Erythroblast (primary cell): ENCODE measurements at regions not wholly inside any gene's neighbourhood (a gene's known extent, or its start where the extent isn't known, plus 50 kb on each side); places are given as distances from the start of the nearest gene placed in this dataset.
"Not testable (repeated sequence)": the region's sequence is repeated elsewhere in the genome, so short reads cannot be mapped to it uniquely, and the experiment has no call there.

ENCODE experiments used
- DNase-seq, 2 experiments: peaks; one replicate each; lab custom pipeline; 2025; lab: John Stamatoyannopoulos, UW
- GATA1 ChIP-seq: IDR thresholded peaks from 2 replicates; pipeline ENCODE4 v1.6.1; 2011; ENCODE audit warnings: low read depth, mild to moderate bottlenecking, control low read depth, low read length, moderate library complexity
- POLR2A ChIP-seq: IDR thresholded peaks from 2 replicates; pipeline ENCODE4 v1.6.1; 2011; ENCODE audit warnings: mild to moderate bottlenecking, low read length

GRCh38 chr16:5314377-5314776, 216.8 kb upstream of the EEF2KMT start:
- no peak for DNase-seq
- TF ChIP-seq POLR2A = no peak
- TF ChIP-seq GATA1 = no peak

GRCh38 chr16:5309946-5310611, 212.5 kb upstream of the EEF2KMT start:
- TF ChIP-seq GATA1 (no peak), POLR2A (no peak)
- DNase-seq = no peak

GRCh38 chr16:5305023-5305422, 207.4 kb upstream of the EEF2KMT start:
- no peak for TF ChIP-seq GATA1
- TF ChIP-seq POLR2A = no peak
- DNase-seq = no peak

- no peak for TF ChIP-seq POLR2A
- TF ChIP-seq GATA1 = no peak
- DNase-seq = no peak
These were observed 204.9 kb upstream of the EEF2KMT start for GRCh38 chr16:5302372-5303114.

GRCh38 chr16:5298202-5298601, 200.6 kb upstream of the EEF2KMT start:
- TF ChIP-seq GATA1 (no peak), POLR2A (no peak)

GRCh38 chr16:5296176-5296575, 198.6 kb upstream of the EEF2KMT start:
- TF ChIP-seq POLR2A = no peak
- no peak for TF ChIP-seq GATA1
- DNase-seq = no peak

More at GRCh38 chr16:5298202-5298601, 200.6 kb upstream of the EEF2KMT start:
- no peak for DNase-seq

- not testable (repeated sequence) for DNase-seq
These were observed 197.7 kb upstream of the EEF2KMT start for GRCh38 chr16:5295304-5295703.

- not testable (repeated sequence) for DNase-seq
These were observed 184.6 kb upstream of the EEF2KMT start for GRCh38 chr16:5282152-5282551.

- TF ChIP-seq GATA1 (no peak), POLR2A (no peak)
- DNase-seq = no peak
These were observed 159.9 kb upstream of the EEF2KMT start for GRCh38 chr16:5257462-5257861.

GRCh38 chr16:5252791-5253190, 155.2 kb upstream of the EEF2KMT start:
- TF ChIP-seq GATA1 = no peak
- DNase-seq = no peak

- DNase-seq = not testable (repeated sequence)
These were observed 149.8 kb upstream of the EEF2KMT start for GRCh38 chr16:5247403-5247802.

GRCh38 chr16:5240278-5240626, 142.7 kb upstream of the EEF2KMT start:
- not testable (repeated sequence) for DNase-seq

- peak; percentile 11 to 56 for DNase-seq
These were observed 142.1 kb upstream of the EEF2KMT start for GRCh38 chr16:5239472-5240277.

GRCh38 chr16:5235119-5235518, 137.5 kb upstream of the EEF2KMT start:
- DNase-seq = no peak

More at GRCh38 chr16:5235119-5235518, 137.5 kb upstream of the EEF2KMT start:
- TF ChIP-seq GATA1 (no peak), POLR2A (no peak)
